ENCODE measurements at regions not wholly inside any gene's neighbourhood (a gene's known extent, or its start where the extent isn't known, plus 50 kb on each side); places are given as distances from the start of the nearest gene placed in this dataset.

DNA sequence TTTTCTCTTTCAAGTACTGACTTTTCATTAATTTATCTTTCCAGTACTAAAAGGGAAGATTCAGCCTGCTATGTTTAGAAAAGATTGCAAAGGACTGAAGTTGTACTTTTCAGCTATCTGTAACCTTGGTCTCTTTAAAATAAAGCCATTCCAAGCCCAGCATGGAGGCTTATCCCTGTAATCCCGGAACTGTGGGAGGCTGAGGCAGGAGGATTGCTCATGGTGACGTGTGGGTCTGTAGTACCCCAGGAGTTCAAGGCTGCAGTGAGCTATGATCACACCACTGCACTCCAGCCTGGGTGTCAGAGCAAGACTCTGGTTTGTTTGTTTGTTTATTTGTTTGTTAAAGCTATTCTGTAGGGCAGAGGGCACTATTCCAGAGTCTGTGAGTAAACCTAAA lies 50.6 kb upstream of the TMEM170B start:
- H3K27ac ChIP-seq, result no peak overlapping the region
- no peak for TF ChIP-seq ZFX (IDR thresholded peaks at IDR 0.05; ENCODE audit: borderline replicate concordance)
- TF ChIP-seq, protein P1, sequence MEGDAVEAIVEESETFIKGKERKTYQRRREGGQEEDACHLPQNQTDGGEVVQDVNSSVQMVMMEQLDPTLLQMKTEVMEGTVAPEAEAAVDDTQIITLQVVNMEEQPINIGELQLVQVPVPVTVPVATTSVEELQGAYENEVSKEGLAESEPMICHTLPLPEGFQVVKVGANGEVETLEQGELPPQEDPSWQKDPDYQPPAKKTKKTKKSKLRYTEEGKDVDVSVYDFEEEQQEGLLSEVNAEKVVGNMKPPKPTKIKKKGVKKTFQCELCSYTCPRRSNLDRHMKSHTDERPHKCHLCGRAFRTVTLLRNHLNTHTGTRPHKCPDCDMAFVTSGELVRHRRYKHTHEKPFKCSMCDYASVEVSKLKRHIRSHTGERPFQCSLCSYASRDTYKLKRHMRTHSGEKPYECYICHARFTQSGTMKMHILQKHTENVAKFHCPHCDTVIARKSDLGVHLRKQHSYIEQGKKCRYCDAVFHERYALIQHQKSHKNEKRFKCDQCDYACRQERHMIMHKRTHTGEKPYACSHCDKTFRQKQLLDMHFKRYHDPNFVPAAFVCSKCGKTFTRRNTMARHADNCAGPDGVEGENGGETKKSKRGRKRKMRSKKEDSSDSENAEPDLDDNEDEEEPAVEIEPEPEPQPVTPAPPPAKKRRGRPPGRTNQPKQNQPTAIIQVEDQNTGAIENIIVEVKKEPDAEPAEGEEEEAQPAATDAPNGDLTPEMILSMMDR (IDR thresholded peaks at IDR 0.05), result no peak

DNA sequence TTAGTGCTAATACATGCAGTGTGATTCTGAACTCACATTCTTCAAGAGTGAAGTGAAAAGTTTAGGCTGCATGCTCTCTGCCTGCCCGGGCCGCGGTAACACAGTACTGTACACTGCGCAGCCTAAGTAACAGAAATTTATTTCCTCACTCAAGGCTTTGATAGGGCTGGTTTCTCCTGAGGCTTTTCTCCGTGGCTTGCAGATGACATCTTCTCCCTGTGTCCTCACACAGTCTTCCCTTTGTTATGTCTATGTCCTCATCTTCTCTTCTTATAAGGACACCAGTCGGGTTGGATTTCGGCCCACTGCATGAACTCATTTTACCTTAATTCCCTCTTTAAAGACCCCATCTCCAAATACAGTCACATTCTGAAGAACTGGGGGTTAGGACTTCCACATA lies 51.1 kb upstream of the TMEM170B start:
- no peak overlapping the region for H3K27ac ChIP-seq
- TF ChIP-seq, protein P1 (IDR thresholded peaks at IDR 0.05), result no peak
- TF ChIP-seq ZFX (IDR thresholded peaks at IDR 0.05; ENCODE audit: borderline replicate concordance), result no peak

DNA sequence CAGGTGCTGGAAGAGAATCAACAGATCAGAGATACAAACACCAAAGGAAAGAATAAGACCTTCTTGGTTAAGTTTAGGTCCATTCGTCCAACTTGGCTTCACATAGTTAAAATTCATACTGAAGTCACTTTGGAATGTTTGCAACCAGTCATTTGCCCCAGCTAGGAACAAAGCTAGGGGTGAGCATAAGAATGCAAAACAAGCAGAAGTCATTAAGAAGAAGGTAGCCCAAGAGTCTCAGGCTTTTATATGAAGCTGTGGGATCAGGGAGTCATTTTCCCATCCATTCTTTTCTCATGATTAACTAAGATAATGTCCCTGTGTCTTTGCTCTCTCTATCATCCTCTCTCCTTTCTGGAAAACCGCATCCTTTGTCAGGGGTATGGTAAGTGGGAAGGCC lies 51.5 kb upstream of the TMEM170B start:
- no peak overlapping the region for H3K27ac ChIP-seq
- TF ChIP-seq, protein P1 (IDR thresholded peaks at IDR 0.05), result no peak
- TF ChIP-seq ZFX (IDR thresholded peaks at IDR 0.05; ENCODE audit: borderline replicate concordance), result no peak

DNA sequence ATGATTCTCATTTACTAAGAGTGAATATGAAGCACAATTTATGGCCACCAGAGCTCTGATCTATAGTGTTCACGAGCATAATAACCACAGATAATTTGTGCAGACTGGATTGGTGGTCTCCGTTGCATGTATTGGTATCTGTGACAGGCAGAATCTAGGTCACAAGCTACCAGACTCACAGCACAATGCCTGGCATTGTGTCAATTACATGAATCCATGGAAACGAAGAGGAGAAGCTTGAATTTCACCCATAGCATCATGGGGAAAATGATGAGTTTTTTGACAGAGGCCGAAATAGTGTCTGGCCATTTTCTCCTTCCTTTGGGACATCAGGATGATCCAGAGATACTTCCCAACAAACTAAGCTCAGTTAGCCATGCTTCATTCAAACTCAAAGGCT lies 52.3 kb upstream of the TMEM170B start:
- no peak overlapping the region for H3K27ac ChIP-seq
- no peak for TF ChIP-seq ZFX (IDR thresholded peaks at IDR 0.05; ENCODE audit: borderline replicate concordance)
- TF ChIP-seq, protein P1 (IDR thresholded peaks at IDR 0.05), result no peak

DNA sequence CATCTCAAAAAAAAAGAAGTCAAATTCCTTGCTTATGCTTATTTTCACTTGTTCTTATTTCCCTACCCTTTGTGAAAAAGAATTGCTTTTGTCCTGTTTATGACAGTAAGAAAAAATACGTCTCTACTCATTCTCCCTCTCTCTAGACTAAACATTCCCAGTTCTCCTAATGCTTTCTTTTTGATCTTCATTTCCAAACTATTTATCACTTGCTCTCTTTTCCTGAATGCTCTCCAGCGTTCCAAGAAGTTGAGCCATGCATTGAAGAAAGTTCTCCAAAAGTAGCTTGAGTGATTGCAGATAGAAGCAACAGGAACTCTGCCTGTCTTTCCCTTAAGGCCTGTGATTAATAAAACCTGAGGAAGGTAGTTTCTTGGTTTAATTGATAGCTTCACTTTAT lies 53.1 kb upstream of the TMEM170B start:
- no peak overlapping the region for H3K27ac ChIP-seq
- TF ChIP-seq, protein P1 (IDR thresholded peaks at IDR 0.05), result no peak
- no peak for TF ChIP-seq ZFX (IDR thresholded peaks at IDR 0.05; ENCODE audit: borderline replicate concordance)

DNA sequence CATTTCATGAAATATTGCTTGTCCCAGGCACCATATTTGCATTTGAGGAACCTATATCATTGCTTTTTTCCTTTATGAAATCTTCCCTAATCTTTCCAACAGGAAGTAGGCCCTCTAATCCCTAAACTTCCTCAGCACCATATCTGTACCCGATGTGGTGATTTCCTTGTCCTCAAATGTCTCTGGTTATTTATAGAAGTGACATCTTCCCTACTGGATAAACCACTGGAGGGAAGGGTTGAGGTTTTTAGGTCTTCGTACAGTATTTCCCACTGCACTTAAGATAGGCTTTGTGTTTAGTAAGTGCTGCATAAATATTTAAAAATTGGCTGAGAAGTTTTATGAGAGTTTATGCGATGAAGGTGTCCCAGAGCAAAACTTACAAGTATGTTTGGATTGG lies 54.9 kb upstream of the TMEM170B start:
- H3K27ac ChIP-seq, result no peak overlapping the region
- TF ChIP-seq, protein P1 (IDR thresholded peaks at IDR 0.05), result no peak
- no peak for TF ChIP-seq ZFX (IDR thresholded peaks at IDR 0.05; ENCODE audit: borderline replicate concordance)

DNA sequence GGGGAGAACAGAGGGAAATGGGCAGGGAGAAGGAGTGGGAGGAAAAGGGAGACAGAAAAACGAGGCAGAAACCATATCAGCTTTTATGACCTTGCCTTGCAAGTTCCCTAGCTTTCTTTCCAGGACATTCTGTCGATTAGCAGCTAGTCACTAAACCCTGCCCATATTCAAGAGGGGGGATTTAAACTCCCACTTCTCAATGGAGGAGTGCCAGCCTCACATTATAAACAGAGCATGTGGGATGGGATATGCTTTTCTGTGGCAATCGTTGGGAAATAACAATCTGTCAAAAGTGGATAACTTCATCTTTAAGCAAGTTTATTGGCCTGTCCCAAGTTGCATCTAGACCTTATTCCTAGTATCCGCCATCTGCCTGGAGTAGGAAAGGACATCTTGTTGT lies 57.0 kb upstream of the TMEM170B start:
- TF ChIP-seq, protein P1 (IDR thresholded peaks at IDR 0.05), result no peak
- no peak for TF ChIP-seq ZFX (IDR thresholded peaks at IDR 0.05; ENCODE audit: borderline replicate concordance)

More for the DNA sequence above, 57.0 kb upstream of the TMEM170B start:
- no peak overlapping the region for H3K27ac ChIP-seq
